ENCODE measurements at regions not wholly inside any gene's neighbourhood (a gene's known extent, or its start where the extent isn't known, plus 50 kb on each side); places are given as distances from the start of the nearest gene placed in this dataset.

DNA sequence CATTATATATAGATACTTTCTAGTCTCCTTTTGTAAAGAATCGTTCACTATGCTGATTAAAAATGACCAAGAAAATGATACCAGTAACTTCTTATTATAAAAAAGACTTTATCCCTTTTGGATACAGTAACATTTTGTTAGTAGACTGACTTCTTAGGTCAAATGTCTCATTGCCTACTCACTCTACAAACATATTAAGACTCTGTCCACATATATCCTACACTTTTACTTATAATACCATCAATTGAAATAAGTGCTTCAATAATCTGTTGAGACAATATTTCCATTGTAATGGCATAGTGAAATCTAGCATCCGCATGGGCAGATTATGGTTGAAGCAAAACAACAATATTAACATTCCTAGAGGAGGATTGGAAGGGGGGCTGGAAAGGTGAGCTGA, 180.6 kb downstream of the ARL4A start:
- Histone ChIP-seq H3K27ac (no peak overlapping the region), H3K27me3 (no peaks in the 10 kb centered on the region), H3K9me3 (no peaks in the 10 kb centered on the region), H3K4me1 (peaks cover 0 to 2% (median 0%) of the 10 kb centered on the region in 4 donors), H3K36me3 (no peaks in the 10 kb centered on the region), H3K4me3 (no peak overlapping the region)
- intact Hi-C loops (cut with DNase I; ENCODE audit: low total_unique reads) = no loop called here
- TF ChIP-seq, protein P1, sequence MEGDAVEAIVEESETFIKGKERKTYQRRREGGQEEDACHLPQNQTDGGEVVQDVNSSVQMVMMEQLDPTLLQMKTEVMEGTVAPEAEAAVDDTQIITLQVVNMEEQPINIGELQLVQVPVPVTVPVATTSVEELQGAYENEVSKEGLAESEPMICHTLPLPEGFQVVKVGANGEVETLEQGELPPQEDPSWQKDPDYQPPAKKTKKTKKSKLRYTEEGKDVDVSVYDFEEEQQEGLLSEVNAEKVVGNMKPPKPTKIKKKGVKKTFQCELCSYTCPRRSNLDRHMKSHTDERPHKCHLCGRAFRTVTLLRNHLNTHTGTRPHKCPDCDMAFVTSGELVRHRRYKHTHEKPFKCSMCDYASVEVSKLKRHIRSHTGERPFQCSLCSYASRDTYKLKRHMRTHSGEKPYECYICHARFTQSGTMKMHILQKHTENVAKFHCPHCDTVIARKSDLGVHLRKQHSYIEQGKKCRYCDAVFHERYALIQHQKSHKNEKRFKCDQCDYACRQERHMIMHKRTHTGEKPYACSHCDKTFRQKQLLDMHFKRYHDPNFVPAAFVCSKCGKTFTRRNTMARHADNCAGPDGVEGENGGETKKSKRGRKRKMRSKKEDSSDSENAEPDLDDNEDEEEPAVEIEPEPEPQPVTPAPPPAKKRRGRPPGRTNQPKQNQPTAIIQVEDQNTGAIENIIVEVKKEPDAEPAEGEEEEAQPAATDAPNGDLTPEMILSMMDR (IDR thresholded peaks at IDR 0.05) = no peak
- DNase-seq = no peak

DNA sequence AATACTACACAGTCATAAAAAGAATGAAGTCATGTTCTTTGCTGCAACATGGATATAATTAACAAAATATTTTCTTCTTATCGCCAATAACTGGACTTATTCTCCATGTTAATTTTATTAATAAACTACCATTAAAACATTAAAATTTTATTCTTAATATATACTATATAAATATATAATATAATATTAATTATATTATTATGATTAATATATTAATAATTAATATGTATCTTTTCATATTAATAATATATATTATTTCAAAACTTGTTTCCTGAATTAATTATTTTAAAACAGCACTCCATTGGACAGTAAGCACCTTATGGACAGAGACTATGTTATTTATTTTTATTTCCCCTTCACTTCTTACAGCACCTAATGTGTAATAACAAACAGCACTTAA, 182.8 kb downstream of the ARL4A start:
- TF ChIP-seq, protein P1 (IDR thresholded peaks at IDR 0.05) = no peak
- DNase-seq = no peak
- Histone ChIP-seq H3K27me3 (no peaks in the 10 kb centered on the region), H3K4me3 (no peak overlapping the region), H3K4me1 (no peaks in the 10 kb centered on the region), H3K9me3 (no peaks in the 10 kb centered on the region), H3K36me3 (no peaks in the 10 kb centered on the region), H3K27ac (no peak overlapping the region)
- intact Hi-C loops (cut with DNase I; ENCODE audit: low total_unique reads) = no loop called here

DNA sequence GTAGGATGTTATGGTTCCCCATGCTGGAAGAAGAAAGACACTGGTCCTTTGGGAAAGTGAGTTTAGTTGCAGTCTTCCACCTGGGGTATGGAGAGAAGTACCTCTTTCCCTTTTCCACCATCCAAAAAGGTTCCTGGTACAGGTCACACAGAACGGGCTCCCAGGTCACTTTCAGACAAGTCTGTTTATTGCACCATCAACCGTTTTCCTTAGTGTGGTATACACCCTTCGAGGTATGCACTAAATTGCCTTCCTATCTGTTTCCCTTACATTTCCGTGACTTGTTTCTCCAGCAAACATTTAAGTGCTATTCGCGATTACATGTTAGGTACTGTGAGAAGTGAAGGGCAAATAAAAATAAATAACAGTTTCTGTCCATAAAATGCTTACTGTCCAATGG, 185.1 kb downstream of the ARL4A start:
- Histone ChIP-seq H3K4me3 (no peak overlapping the region), H3K36me3 (no peaks in the 10 kb centered on the region), H3K27ac (no peak overlapping the region), H3K9me3 (no peaks in the 10 kb centered on the region), H3K27me3 (no peaks in the 10 kb centered on the region), H3K4me1 (no peaks in the 10 kb centered on the region)
- intact Hi-C loops (cut with DNase I; ENCODE audit: low total_unique reads) = no loop called here
- TF ChIP-seq, protein P1 (IDR thresholded peaks at IDR 0.05) = no peak
- DNase-seq = no peak

DNA sequence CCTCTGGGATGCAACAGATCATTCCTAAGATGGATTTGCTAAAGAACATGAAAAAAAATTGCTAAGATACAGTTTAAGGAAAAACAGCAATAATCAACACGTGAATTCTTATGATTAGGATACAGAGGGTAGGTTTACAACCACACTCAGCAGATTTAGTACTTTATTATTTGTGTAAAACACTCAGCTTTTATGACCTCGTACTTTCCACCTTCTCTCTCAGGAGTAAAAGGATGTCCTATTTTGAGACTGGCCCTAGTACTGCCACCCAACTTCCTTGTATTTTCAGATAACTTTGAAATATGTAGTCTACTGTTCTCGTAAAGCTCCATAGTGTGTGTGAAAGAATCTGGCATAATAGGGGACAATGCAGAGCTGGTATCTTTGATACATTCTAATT, 186.1 kb downstream of the ARL4A start:
- intact Hi-C loops (cut with DNase I; ENCODE audit: low total_unique reads) = no loop called here
- no peaks in the 10 kb centered on the region for H3K9me3 ChIP-seq
- H3K27me3 ChIP-seq = no peaks in the 10 kb centered on the region
- no peaks in the 10 kb centered on the region for H3K4me1 ChIP-seq
- no peak overlapping the region for H3K27ac ChIP-seq
- no peak for DNase-seq
- no peaks in the 10 kb centered on the region for H3K36me3 ChIP-seq
- TF ChIP-seq, protein P1 (IDR thresholded peaks at IDR 0.05) = no peak
- H3K4me3 ChIP-seq = no peak overlapping the region

DNA sequence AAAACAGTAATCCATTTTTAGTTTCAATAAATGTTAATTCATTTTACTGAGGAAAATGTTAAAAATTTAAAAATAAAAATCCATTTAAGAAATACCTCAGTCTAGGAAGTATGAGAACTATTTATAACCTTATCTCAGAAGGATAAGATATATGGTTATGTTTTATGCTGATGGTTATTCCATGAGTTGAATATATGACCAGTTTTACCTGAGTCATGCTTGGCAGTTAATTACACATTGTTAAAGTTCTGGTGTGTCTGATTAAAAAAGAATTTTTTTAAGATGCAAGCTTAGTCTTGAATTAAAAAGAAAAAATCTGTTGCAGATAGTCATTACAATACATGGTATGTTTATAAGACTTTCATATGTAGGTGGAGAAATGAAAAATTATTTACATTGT, 191.7 kb downstream of the ARL4A start:
- no peaks in the 10 kb centered on the region for H3K27me3 ChIP-seq
- no peaks in the 10 kb centered on the region for H3K36me3 ChIP-seq
- no peaks in the 10 kb centered on the region for H3K4me1 ChIP-seq
- TF ChIP-seq, protein P1 (IDR thresholded peaks at IDR 0.05) = no peak
- no peak for DNase-seq
- no peak overlapping the region for H3K4me3 ChIP-seq
- intact Hi-C loops (cut with DNase I; ENCODE audit: low total_unique reads) = no loop called here
- no peaks in the 10 kb centered on the region for H3K9me3 ChIP-seq
- H3K27ac ChIP-seq = no peak overlapping the region

DNA sequence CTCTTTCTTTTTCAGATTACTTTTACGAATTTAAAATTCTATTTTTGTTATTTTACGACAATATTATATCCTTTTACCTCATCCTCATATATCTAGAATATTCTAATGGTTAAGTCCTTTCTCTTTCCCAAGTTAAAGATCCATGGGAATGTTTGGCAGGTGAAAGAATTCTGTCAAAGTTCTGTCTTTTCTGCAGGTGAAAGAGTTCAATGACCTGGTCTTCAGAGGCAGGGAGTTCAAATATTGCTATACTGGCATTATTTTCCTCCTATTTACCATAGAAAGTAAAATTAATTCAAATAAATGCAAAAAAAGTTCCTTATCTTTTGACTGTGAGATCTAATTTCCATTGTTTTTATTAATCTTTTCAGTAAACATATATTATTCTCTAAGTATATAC, 194.3 kb downstream of the ARL4A start:
- Histone ChIP-seq H3K27me3 (no peaks in the 10 kb centered on the region), H3K36me3 (no peaks in the 10 kb centered on the region), H3K27ac (no peak overlapping the region), H3K4me3 (no peak overlapping the region), H3K4me1 (no peaks in the 10 kb centered on the region), H3K9me3 (no peaks in the 10 kb centered on the region)
- intact Hi-C loops (cut with DNase I; ENCODE audit: low total_unique reads) = no loop called here
- DNase-seq = no peak
- TF ChIP-seq, protein P1 (IDR thresholded peaks at IDR 0.05) = no peak
